RWPE2 (cell line): ENCODE measurements at regions not wholly inside any gene's neighbourhood (a gene's known extent, or its start where the extent isn't known, plus 50 kb on each side); places are given as distances from the start of the nearest gene placed in this dataset.
"Not testable (repeated sequence)": the region's sequence is repeated elsewhere in the genome, so short reads cannot be mapped to it uniquely, and the experiment has no call there.

Experiments used
- ATAC-seq: fragments of 200-7000 bp; cut with Tn5 transposase; 3 replicates; pipeline ENCODE4 v1.9.1; 2021; ENCODE audit warnings: low read depth
- DNase-seq: peaks from one replicate; pipeline ENCODE4 v3.0.0-alpha.2; 2020; ENCODE audit warnings: low spot score
- H3K27ac ChIP-seq: fragments of 450-650 bp; 2 replicates; pipeline ENCODE4 v1.5.1; 2017; ENCODE audit warnings: mild to moderate bottlenecking; ENCODE audit not compliant: poor library complexity, severe bottlenecking
- H3K27me3 ChIP-seq: fragments of 250-450 bp; sonication (Bioruptor Pico); 2 replicates; pipeline ENCODE4 v1.5.1; 2021; ENCODE audit warnings: mild to moderate bottlenecking, moderate library complexity; ENCODE audit not compliant: insufficient read depth, poor library complexity, severe bottlenecking
- H3K36me3 ChIP-seq: fragments of 250-450 bp; sonication (Bioruptor Pico); 2 replicates; pipeline ENCODE4 v1.5.1; 2020; ENCODE audit warnings: low read depth, mild to moderate bottlenecking, moderate library complexity
- H3K4me1 ChIP-seq: fragments of 250-450 bp; sonication (Bioruptor Pico); 2 replicates; pipeline ENCODE4 v1.5.1; 2021; ENCODE audit warnings: mild to moderate bottlenecking, moderate library complexity; ENCODE audit not compliant: insufficient read depth, poor library complexity, severe bottlenecking
- H3K4me3 ChIP-seq: fragments of 250-450 bp; sonication (Bioruptor Pico); 2 replicates; pipeline ENCODE4 v1.5.1; 2021; ENCODE audit warnings: mild to moderate bottlenecking, moderate library complexity; ENCODE audit not compliant: severe bottlenecking
- H3K9me3 ChIP-seq: fragments of 250-450 bp; sonication (Bioruptor Pico); 2 replicates; pipeline ENCODE4 v1.5.1; 2021; ENCODE audit warnings: mild to moderate bottlenecking, moderate library complexity; ENCODE audit not compliant: severe bottlenecking
- TF ChIP-seq, protein P1 (sequence below): fragments of 450-650 bp; IDR thresholded peaks from one replicate; pipeline ENCODE4 v1.5.1; 2017; ENCODE audit warnings: mild to moderate bottlenecking, moderate library complexity; ENCODE audit not compliant: poor library complexity, severe bottlenecking

DNA sequence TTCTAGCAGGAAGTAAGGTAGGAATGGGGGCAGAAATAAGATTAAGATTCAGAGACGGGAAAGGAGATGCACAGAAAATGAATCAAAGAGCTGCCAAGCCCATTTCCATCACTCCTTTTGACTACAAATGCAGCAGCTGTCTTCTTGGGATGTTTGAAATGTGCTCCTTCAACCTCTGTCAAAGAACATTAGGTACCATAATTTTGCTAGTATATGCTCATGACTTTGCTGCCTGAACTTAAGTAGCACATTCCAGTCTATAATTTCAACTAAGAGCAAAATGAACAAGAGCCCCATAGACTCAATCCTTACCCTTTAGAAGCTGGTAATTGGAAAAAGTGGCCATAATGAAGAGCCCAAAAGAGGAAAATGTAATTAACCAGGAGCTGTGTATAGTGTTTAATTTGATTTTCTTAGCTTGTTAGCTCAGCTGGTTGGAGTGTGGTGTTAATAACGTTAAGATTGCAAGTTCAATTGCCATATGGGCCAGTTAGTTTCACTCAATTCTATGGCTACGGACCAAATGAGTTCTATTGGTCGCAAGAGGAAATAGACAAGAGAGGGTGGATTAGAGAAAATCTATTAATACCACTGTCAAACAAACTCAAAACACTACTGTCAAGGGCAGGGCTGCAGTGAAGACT lies 349.9 kb downstream of the ZBBX start:
- H3K27me3 ChIP-seq: no peaks in the 10 kb centered on the region
- no peak overlapping the region for H3K27ac ChIP-seq
- H3K9me3 ChIP-seq: no peaks in the 10 kb centered on the region
- no peaks in the 10 kb centered on the region for H3K36me3 ChIP-seq
- TF ChIP-seq, protein P1, sequence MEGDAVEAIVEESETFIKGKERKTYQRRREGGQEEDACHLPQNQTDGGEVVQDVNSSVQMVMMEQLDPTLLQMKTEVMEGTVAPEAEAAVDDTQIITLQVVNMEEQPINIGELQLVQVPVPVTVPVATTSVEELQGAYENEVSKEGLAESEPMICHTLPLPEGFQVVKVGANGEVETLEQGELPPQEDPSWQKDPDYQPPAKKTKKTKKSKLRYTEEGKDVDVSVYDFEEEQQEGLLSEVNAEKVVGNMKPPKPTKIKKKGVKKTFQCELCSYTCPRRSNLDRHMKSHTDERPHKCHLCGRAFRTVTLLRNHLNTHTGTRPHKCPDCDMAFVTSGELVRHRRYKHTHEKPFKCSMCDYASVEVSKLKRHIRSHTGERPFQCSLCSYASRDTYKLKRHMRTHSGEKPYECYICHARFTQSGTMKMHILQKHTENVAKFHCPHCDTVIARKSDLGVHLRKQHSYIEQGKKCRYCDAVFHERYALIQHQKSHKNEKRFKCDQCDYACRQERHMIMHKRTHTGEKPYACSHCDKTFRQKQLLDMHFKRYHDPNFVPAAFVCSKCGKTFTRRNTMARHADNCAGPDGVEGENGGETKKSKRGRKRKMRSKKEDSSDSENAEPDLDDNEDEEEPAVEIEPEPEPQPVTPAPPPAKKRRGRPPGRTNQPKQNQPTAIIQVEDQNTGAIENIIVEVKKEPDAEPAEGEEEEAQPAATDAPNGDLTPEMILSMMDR: no peak
- ATAC-seq: no peak
- H3K4me1 ChIP-seq: no peaks in the 10 kb centered on the region
- no peak for DNase-seq
- H3K4me3 ChIP-seq: no peak overlapping the region

DNA sequence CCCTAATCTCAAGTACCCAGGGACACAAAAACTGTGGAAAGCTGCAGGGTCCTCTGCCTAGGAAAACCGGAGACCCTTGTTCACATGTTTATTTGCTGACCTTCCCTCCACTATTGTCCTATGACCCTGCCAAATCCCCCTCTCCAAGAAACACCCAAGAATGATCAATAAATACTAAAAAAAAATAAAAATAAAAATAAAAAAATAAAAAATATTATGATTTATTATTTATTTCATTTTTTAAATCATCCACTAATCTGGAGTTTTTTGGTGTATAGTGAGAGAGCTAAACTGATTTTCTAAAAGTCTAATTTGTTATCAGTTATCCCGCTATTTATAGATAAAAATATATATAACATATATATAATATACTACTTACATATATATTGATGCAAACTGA lies 360.6 kb downstream of the ZBBX start:
- H3K4me3 ChIP-seq, DNase-seq, H3K36me3 ChIP-seq, H3K27ac ChIP-seq, ATAC-seq, H3K9me3 ChIP-seq, H3K4me1 ChIP-seq, H3K27me3 ChIP-seq: not testable (repeated sequence)

GRCh38 chr3:167018591-167019111 lies 361.4 kb downstream of the ZBBX start:
- not testable (repeated sequence) for DNase-seq, H3K27me3 ChIP-seq, H3K4me3 ChIP-seq, H3K9me3 ChIP-seq, H3K36me3 ChIP-seq, H3K27ac ChIP-seq, H3K4me1 ChIP-seq, ATAC-seq

- no peak overlapping the region for H3K4me3 ChIP-seq
- no peaks in the 10 kb centered on the region for H3K36me3 ChIP-seq
- no peak overlapping the region for H3K27ac ChIP-seq
- H3K27me3 ChIP-seq: no peaks in the 10 kb centered on the region
- TF ChIP-seq, protein P1: no peak
- H3K9me3 ChIP-seq: no peaks in the 10 kb centered on the region
- ATAC-seq: no peak
- H3K4me1 ChIP-seq: no peaks in the 10 kb centered on the region
- DNase-seq: no peak
Measured at GRCh38 chr3:167012691-167013090, 367.4 kb downstream of the ZBBX start.

- no peak overlapping the region for H3K27ac ChIP-seq
- no peaks in the 10 kb centered on the region for H3K36me3 ChIP-seq
- no peaks in the 10 kb centered on the region for H3K9me3 ChIP-seq
- H3K4me3 ChIP-seq: no peak overlapping the region
- TF ChIP-seq, protein P1: no peak
- ATAC-seq (no peak), DNase-seq (no peak)
- no peaks in the 10 kb centered on the region for H3K27me3 ChIP-seq
- H3K4me1 ChIP-seq: no peaks in the 10 kb centered on the region
Measured at GRCh38 chr3:167008791-167009190, 371.3 kb downstream of the ZBBX start.

- Histone ChIP-seq H3K27me3 (no peaks in the 10 kb centered on the region), H3K36me3 (no peaks in the 10 kb centered on the region), H3K27ac (no peak overlapping the region), H3K9me3 (no peaks in the 10 kb centered on the region), H3K4me1 (no peaks in the 10 kb centered on the region), H3K4me3 (no peak overlapping the region)
- TF ChIP-seq, protein P1: no peak
- DNase-seq (no peak), ATAC-seq (no peak)
Measured at GRCh38 chr3:167001374-167001773, 378.7 kb downstream of the ZBBX start.
